ENCODE measurements at regions not wholly inside any gene's neighbourhood (a gene's known extent, or its start where the extent isn't known, plus 50 kb on each side); places are given as distances from the start of the nearest gene placed in this dataset.

GRCh38 chr11:70672991-70673653, 274.8 kb downstream of the CTTN start:
- TF ChIP-seq POLR2A (IDR thresholded peaks at IDR 0.05; ENCODE audit: low read length) (no peak), GATA1 (IDR thresholded peaks at IDR 0.05; ENCODE audit: low read depth, low read length) (no peak)

All from erythroblast (primary cell).